GM19240 (cell line): ENCODE measurements at regions not wholly inside any gene's neighbourhood (a gene's known extent, or its start where the extent isn't known, plus 50 kb on each side); places are given as distances from the start of the nearest gene placed in this dataset.
A peak's percentile ranks its signal among the peaks of the same experiment; 100 is the strongest.
"Not testable (repeated sequence)": the region's sequence is repeated elsewhere in the genome, so short reads cannot be mapped to it uniquely, and the experiment has no call there.

Experiments
- DNase-seq: peaks from one replicate; pipeline ENCODE4 v3.0.0; 2011; ENCODE audit warnings: low spot score; ENCODE audit not compliant: insufficient read length

DNA sequence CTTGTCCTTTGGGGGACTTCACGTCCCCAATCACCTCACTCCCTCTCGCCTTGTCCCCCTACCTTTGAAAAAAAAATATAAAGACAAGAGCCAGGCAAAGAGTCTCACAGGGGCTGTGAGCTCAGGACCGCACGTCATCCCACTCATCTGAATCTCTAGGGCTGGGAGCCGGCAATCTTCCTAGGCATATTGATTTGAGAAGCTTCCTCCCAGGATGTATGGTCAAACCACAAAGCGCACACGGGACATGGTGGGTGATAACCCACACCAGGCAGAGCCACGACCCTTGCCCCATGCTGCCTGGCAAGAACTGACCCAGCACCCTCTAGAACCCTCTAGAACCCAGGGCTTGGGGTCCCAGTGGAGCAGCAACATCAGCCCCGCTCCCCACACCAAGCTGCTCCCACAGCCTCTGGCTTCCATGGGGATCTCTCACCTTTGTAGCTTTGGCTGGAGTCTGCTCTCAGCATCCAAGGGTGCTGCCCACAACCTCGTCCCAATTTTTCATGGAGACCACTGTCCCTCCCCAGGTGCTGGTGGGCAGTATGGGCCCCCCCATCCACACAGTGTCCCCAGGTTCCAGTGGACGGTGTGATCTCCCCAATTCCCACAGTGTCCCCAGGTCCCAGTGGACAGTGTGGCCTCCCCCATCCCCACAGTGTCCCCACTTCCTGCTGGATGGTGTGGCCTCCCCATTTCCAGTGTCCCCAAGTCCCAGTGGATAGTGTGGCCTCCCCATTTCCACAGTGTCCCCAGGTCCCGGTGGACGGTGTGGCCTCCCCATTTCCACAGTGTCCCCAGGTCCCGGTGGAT, 85.2 kb upstream of the FGF3 start:
- DNase-seq: no peak

DNA sequence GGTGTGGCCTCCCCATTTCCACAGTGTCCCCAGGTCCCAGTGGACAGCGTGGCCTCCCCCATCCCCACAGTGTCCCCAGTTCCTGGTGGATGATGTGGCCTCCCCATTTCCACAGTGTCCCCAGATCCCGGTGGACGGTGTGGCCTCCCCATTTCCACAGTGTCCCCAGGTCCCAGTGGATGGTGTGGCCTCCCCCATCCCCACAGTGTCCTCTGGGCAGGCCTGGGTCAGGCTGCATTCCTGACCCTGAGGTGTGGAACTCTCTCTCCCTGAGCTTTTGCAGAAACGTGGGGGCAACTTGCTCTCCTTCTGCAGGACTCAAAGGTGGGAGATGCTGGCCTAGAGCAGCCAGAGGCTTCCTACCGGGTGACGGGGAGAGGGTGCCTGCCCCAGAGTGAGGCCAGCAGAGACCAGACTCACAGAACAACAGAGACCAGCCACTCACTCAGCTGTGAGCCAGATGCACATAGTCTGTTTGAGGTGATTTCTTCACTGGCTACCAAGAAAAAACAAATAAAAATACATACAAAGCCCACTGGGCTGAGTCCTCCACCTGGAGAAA, 85.8 kb upstream of the FGF3 start:
- no peak for DNase-seq

DNA sequence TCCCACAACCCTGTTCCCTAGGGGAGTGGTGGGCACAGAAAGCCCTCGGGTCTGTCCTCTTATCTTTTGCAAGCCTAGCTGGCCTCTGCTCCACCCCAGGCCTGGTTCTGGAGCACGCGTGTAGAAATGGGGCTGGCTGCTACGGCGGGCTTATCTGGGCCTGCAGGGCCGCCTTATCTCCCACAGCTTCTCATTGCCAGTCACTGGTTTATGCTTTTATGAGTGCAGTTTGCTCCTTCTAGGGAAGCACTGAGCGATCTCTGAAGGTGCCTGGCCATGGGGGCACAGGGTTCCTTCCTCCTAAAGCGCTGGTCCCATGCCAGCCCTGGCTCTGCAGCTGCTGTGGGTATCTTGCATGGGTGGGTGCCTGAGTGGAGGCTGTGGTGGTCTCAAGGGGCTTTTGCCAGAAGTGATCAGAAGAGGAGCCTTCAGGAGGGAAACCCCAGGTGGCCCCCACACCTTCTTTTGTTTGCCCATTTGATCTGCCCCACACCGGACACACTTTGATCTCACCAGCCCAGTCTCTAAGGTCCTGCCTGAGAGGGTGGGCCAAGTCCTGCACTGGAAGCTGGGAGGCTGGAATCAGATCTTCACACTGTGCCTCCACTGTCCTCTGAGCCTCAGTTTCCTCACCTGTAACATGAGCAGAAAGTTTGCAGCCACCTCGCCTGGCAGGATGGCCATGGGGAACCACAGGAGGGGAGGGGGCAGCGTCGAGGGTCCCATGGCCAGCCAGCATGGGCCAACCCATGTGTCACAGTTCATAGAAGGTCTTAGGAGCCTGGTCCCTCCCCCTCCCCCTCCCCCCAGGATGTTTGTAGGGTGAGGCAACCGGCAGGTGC, 86.6 kb upstream of the FGF3 start:
- no peak for DNase-seq

DNA sequence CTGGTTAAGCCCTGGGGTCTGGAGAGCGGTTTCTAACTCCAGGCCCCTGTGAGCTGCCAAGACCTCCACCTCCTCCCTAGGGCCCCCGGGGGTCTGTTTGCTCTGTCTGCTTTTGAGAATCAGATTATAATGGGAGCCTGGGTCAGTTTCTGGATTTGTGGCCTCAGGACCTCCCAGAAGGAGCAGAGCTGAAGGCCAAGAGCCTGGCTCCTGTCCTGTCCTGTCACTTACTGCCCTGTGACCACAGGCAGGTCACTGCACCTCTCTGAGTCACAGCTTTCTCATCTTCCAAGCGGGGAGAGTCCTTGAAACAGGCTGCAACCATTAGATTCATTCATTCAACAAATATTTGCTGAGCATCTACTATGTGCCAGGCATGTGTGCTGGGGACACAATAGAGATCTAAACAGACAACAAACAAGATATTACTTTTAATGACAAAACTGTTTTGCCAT, 87.3 kb upstream of the FGF3 start:
- DNase-seq: no peak

DNA sequence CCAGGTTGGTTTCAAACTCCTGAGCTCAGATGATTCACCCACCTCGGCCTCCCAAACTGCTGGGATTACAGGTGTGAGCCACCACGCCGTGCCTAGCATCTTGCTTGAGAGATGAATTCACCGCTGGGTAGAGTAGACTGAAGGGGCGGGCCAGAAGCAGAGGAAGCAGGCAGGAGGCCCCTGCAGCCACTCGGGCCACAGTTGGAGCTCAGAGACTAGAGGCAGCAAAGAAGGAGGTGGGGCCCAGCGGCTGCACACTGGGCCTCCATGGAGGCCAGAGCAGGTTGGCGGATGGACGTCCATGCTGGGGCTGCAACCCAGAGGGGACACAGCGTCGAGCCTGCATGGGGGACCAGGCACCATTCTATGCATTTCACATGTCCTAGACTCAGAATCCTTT, 88.4 kb upstream of the FGF3 start:
- DNase-seq: no peak

DNA sequence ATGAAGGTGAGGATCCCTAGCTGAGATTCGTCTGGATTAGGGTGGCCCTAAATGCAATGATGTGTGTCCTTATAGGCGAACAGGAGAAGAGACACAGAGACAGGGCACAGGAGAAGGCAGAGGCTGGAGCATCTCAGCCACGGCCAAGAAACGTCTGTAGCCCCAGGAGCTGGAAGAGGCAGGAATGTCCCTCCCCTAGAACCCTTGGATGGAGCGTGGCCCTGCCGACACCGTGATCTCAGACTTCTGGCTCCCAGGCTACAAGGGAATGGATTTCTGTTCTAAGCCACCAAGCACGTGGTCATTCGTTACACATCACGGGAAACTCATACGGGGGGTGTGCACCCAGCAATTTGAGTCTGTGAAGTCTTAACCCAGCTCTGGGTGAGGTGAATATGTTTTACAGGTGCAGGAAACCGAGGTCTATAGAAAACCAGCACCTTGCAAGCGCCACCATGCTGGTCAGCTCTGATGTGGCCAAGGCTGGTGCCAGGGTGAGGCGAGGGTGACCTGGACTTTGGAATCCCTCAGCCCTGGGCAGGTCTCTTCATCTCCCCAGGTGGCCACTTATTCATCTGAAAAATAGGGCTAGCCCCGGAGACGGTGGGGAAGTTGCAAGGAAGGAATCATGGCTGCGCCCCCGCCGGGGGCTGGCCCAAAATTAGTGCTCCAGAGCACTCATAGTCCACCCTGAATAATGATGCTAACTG, 89.5 kb upstream of the FGF3 start:
- no peak for DNase-seq

DNA sequence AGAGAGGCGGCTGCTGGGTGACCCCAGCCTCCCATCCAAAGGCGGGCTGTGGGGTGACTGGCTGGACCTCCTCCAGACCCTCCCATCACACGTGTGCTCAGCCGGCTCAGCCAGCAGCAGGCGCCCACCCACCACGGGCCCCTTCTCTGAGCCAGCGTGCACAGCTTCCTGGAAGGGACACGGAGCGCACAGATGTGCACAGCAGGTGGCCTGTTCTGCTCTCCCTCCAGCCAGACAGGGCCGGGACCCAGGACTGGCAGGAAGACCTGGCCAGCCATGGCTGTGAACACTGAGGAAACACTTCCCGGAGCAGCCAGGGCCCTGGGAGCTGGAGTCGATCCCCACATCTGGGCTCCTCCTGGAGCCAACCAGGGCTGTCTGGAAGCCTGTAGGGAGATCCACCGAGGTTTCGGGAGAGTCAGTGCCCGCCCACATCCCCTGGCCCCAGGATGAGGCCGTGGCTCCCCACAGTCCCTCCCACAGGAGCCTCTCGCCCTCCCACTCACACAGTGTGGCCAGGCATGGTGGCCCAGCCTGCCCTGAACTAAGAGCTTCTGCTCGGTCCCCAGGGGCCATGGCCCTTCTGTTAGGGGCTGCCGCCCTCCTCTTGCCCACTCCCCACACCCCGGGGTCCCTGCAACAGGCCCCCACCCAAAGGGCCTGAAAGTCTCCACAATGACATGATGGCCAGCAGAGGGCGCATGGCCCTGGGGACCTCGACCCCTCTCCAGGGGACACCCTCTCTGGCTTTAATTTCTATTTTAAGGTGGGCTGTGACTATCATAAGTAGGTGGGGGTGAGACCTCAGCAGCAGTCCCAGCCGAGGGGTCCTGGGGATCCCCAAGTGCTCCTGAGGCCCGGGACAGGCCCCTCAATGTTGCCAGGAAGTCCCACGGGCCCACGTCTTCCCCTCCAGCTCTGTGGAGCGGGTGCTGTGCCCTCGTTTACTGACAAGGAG, 90.6 kb upstream of the FGF3 start:
- DNase-seq: no peak

DNA sequence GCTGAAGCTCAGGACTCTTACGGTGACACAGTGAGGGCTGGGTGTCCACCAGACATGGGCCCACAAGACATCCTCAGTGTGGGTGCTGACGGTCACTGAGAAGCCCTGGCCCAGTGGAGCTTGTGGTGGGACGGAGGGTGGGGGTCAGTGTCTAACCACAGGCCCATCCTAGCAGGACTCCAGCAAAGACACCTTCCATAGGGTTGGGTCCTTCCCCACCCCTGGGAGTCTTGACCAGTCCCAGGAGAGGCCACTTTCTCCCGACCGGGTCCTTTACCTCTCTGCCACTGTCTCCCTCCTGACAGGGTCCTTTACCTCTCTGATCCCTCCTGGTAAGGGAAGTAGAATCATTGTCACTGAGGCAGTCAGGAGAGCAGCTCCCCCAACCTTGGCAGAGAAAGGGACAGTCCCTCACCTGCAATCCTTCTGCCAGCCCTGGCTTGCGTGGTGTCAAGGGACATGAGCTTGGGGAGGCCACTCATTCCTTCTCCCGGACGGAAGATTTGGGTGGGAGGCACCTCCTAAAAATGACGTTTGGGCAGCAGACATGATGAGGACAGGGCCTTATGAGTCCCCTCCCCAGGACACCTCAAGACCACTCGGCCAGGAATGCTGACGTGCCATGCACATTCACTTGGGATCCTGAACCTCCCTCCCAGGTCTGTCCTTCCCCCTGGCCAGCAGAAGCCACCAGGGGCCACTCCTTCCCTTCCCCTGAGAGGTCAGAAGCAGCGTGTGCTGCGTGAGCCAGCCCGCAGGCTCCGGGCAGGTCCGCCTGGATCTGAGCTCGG, 91.5 kb upstream of the FGF3 start:
- DNase-seq: no peak

DNA sequence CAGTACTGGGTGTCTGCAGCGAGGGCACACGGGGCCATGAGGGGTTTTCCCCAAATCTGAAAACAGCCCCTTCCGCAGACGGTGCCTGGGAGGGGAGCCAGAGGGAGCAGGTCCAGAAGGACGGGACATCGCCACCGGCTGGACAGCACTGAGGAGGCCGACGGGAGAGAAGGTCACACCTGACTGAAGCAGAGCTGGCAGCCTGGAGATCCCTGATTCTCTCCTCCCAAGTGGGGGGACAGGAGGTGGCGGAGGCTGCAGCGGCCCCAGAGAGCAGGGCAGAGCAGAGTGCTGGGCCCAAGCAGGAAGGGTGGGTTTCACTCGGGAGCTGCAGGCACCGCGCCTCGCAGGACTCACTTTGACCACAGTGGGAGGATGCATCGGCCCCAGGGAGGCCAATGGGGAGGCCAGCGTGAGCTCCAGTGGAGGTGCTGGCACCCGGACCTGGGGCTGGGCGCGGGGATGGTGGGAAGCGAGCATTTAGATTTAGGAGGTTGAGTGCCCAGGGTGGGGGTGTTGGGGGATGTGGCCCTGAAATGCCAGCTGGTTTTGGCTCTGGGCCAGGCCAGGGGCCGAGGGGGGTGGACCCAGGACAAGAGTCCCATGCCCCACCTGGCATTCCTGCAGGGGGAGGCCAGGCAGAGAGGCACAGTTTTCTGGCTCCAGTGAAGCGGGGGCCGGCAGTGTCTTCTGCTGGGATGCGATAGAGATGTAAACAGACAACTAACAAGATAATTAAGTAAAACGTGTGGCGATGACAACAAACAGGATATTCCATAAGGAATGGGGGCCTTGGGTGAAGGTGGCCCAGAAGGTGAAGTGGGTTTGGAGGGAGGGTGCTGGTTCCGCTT, 92.3 kb upstream of the FGF3 start:
- DNase-seq: no peak

DNA sequence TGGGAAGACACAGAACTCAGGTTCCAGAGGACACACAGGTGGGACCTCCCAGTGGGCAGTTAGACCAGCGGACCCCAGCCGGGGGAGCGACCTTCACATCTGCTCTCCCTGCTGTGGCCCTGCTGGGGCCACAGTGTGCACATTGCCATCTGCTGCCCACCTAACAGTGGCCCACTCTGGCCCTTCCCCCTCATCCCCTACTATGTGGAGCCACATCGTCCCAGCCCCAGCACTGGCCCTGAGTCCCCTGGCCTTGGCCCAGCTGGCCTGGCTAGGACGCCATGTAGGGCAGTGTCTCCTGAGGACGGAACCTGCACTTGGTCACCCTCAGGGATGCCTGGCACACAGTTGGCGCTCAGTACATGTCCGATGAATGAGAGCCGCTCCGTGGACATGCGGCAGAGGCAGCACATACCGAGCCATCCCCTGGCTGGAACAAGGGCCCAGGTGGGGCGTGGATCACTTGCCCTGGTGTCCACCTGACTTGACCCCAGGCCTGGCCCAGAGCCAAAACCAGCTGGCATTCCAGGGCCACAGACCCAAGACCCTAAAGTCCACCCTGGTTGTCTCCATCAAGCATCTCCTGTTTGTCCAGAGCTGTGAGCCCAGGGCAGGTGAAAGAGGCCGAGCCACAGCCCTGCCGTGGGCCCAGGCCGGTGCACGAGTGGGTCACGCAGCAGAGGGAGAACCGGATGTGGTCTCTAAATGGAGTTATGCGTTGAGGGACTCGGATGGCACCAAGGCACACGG, 93.1 kb upstream of the FGF3 start:
- DNase-seq: no peak

DNA sequence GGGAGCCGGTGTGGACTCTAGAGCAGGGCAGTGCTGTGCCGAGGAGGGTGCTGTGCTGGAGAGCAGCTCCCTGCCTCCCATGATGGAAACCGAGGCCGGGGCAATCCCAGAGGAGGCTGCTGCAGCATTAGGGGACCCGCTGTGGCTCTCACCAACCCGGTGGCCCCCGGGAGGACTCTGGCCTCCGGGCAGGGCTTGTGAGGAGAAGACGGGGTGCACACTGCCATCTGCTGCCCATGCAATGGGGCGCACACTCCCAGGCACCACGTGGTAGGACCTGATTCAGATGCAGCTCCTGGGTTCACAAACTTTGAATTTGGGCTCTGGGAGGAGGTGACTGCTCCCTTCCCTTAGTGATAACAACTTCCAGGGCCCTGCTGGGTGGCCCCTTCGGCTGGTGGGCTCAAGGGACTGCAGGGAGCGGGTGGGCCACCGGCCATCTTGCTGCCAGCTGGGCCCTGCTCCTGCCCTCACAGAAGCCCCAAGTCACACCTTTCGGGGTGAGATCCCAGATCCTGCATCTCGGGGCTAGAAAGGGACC, 93.8 kb upstream of the FGF3 start:
- DNase-seq: no peak

DNA sequence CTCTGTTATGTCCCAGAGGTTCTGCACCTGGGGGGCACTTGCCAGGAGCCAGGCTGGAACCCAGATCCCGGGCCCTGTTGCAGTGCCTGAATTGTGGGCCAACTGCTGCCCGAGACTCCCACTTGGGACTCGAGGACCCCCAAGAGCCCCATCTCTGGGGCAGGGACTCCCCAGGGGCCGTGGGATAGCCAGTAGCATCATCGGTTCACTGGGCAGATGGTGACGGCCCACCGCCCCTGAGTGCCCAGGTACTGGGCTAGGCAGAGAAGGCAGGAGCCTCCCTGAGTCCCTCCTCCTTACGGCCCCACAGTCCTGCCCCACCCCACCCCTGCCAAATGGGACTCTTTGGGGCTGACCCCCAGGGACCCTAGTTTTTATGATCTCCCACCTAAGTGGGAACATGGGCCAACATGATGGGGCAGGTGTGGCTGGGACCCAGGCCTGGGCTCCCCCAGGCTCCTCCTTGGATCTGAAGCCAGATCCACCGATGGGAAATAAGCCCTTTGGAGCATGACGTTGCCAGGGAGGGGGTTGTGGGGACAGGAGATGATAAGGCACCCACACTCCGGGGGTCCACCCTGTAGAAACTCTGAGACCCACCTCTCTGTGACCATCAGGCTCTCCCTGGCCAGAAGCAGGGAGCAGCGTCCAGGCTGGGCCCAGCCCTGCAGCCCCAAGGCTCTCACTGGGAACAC, 94.5 kb upstream of the FGF3 start:
- no peak for DNase-seq

DNA sequence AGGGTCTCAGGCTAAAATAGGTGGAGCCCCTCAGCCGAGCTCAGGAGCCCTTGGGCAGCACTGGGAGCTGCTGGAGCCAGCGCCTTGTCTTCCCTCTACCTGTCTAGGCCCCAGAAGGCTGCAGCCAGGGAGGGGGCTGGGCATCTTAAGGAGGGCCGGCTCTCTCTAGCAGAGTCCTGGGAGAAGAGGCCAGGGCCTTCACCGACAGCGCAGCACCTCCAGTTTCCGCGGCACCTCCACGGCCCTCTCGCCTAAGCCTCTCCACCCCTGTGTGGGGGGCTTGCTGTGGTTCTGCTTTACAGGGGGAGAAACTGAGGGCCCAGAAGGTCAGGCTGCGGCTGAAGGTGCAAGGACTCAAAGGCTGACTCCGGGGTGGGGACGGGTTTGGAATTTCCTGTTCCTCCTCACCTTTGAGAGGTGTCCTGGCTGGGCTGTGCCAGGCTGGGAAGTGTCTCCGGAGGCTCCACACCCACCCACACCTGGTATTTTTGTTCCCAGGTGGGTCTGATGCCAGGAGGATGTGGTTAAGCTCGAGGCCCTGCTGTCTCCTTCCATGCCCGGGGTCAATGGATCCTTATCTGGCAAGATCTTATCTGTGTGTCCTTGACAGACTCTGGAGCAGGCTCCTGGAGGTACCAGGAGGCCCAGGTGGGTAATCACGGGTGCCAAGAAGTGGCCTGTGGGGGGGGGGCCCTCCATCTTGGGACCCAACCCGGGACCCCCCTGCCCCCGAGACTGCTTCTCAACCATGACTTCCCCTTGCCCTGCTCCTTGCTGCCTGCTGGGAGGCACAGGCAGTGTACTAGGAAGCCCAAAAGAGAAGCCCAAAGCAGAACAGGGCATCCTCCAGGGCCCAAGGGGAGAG, 95.3 kb upstream of the FGF3 start:
- DNase-seq: no peak

DNA sequence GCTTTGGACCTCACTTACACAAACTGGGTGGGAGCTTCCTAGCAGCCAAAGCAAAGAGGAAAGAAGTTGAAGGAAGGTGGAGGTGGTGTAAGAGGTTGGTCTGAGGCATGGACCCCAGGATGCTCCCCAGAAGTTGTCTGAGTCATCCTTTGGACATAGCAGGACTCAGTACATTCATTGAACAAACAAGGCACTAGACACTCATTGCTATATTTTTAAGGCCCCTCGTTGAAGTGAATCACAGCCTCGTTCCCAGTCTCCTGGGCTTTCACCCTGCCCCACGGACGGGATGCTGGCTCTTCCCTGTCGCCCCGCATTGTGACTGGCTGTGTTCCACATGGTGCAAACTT, 95.9 kb upstream of the FGF3 start:
- DNase-seq: no peak

DNA sequence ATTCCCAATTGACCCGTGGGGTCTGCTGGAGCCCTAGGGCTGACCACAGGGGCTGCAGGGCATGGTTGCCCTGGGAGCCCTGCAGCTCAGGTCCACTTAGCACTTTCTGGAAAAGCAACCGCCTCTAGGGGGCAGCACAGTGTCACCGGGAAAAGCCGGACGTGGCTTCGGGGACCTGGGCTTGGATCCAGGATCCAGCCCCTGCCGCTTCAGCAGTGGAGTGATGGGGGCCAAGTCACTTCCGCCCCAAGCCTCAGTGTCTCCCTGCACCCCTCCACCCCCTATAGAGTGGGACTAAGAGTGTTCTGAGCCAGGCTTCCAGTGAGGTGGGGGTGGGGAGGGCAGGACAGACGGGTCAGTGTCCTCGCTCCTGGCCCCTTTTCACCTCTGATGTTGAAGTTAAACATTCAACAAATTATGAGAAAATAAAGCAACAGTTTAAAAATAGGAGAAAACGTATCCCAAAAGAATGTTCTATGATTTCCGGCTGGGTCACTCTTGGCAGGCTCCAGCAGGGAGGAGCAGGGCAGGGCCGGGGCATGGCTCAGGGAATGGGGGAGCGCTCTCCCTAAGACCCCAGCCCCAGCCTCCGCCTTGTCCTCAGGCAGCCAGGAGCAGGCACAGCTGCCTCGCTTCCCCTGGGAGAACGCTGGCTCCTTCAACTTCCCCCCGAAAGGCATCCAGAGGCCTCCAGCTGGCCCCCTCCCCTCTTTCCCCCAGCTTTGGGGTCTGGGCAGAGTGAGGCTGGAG, 96.5 kb upstream of the FGF3 start:
- peak; percentile 51 for DNase-seq

DNA sequence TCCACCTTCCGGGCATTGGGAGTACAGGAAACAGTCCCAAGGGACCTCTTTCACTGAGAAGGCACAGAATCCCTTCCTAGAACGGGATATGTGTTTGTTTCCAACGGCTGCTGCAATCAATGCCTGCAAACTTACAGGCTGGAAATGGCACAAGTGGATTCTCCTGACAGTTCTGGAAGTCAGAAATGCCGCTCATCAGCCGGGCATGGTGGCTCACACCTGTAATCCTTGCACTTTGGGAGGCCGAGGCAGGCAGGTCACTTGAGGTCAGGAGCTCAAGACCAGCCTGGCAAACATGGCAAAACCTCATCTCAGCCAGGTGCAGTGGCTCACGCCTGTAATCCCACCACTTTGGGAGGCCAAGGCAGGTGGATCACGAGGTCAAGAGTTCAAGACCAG, 97.0 kb upstream of the FGF3 start:
- DNase-seq: not testable (repeated sequence)
